HG03521 (cell line): ENCODE measurements at regions not wholly inside any gene's neighbourhood (a gene's known extent, or its start where the extent isn't known, plus 50 kb on each side); places are given as distances from the start of the nearest gene placed in this dataset.
"Not testable (repeated sequence)": the region's sequence is repeated elsewhere in the genome, so short reads cannot be mapped to it uniquely, and the experiment has no call there.

Experiments used
- ATAC-seq: cut with Tn5 transposase; IDR thresholded peaks from one replicate; pipeline ENCODE4 v1.9.1; 2021; ENCODE audit warnings: mild to moderate bottlenecking, moderate library complexity; ENCODE audit not compliant: unreplicated experiment

DNA sequence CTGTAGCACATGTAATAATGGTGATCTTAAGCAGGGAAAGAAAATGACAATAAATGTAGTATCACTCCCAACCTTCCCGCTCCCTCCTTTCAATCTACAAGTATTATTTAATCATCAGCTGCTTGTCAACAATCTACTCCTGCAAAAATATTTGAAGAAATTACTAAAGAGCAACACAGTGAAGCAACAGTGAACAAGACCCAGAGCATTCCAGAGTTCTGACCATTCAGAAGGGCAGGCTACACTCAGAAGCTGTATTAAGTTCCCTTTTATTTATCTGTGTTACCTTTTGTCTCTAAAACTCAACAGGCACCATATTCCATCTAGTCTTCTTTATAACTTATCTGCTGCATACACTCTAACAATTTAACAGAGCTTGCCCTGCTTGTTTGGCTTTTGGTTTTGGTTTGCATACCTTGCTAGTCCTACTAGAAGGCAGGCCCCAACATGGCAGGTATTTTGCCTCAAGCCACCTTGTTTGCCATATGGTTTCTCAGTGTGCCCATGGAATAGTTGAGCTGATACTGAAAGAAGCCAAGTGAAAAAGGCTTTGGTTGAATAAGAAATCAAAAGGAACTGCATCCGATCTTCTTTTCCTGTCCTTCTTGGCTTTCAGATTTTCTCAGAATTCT lies 253.9 kb downstream of the CEMIP2 start:
- no peak for ATAC-seq

- ATAC-seq, result no peak
These were observed 259.3 kb downstream of the CEMIP2 start for GRCh38 chr9:71509054-71509453.

- not testable (repeated sequence) for ATAC-seq
These were observed 260.2 kb downstream of the CEMIP2 start for GRCh38 chr9:71508141-71508540.

GRCh38 chr9:71506821-71507220 lies 261.5 kb downstream of the CEMIP2 start:
- ATAC-seq, result no peak

GRCh38 chr9:71504636-71505035 lies 263.7 kb downstream of the CEMIP2 start:
- no peak for ATAC-seq

DNA sequence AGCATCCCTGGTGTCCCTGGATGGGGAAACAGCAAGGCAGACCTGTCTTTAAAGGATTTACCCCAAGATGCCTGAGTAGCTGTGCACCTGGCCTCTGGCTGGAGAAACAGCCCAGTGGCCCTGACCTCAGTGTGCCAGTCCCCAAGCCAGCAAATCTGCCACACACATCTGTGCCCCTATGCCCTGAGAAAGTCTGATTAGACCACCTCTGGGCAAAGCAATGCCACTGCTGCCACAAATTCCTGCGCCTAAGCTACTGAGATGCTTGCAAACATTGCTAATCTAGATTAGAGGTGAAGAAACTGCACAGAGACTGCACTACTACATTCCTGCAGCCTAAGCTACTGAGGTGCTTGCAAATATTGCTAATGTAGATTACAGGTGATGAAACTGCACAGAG lies 269.6 kb downstream of the CEMIP2 start:
- no peak for ATAC-seq

DNA sequence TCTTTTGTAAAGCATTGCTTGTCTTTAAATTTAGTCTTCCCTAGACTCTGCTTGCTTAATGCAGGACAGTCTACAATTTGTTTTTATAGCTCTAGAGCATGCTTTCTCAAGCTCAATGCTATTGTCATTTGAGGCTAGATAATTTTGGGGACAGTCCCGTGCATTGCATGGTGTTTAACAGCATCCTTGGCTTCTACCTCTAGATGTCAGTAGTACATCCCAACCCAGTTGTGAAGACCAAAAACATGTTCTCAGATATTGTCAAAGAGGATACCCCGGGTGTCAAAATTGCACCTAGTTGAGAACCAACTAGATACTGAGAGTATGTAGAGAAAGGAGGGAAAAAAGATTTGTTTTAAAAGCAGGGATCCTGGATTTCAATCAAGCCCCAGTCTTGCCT lies 277.5 kb downstream of the CEMIP2 start:
- no peak for ATAC-seq

DNA sequence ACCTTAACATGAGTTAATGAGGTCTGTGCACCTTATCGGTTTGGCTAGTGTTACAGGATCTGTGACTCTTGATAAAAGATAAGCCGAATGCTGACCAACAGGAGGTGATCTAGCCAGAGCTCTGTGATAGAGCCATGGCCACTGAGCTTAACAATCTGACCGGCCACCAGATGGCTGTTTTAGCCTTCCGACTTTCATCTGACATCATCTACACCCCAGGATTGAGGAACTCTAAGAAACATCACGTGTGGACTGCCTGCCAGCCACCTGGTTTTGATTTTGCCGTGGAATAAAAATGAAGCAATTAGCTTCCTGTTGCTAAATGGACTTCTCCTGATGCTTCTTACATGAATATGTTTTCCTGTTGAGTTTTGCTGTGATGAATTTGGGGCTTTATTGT lies 281.3 kb downstream of the CEMIP2 start:
- ATAC-seq, result no peak

- no peak for ATAC-seq
These were observed 283.0 kb downstream of the CEMIP2 start for GRCh38 chr9:71485326-71485725.

- ATAC-seq, result no peak
These were observed 284.9 kb downstream of the CEMIP2 start for GRCh38 chr9:71483436-71483835.

GRCh38 chr9:71479621-71480020 lies 288.7 kb downstream of the CEMIP2 start:
- ATAC-seq, result no peak

GRCh38 chr9:71472400-71472799 lies 295.9 kb downstream of the CEMIP2 start:
- no peak for ATAC-seq

DNA sequence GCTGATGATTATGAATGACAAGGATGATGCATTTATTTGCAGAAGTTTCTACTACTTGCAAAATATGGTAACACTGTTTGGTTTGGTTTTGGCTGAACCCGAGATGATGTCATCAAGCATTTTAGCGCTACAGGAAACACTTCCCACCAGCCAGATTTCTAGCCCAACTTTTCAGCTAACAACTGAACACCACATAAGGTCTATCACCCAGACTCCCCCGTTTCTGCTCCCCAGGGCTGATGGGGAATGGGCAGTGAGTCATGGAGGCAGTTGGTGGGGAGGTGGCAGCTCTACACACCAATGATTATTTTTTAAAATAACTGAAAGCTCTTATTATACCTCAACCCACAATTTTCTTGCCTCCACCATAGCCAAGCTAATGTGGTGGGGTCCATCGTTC lies 302.9 kb downstream of the CEMIP2 start:
- ATAC-seq, result no peak

DNA sequence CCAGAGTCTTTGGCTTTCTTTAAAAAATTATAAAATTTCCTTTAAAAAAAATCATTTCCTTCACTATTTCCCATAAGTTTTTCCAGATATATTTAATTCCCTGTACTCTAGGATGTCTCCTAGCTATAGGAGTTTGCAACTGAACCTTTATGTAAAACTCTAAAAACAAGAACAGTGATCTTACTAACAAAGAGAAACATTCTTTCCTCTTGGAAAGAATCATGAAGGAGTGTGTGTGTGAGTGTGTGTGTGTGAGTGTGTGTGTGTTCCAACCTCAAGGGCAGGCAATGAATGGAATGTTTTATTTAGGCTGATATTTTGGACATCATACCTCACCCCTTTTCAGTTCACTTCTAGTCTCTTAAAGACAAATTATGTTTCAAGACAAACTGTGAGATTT lies 309.2 kb downstream of the CEMIP2 start:
- ATAC-seq, result no peak

- peak; percentile 74 for ATAC-seq
These were observed 321.6 kb downstream of the CEMIP2 start for GRCh38 chr9:71446473-71447411.

- ATAC-seq, result no peak
These were observed 322.2 kb downstream of the CEMIP2 start for GRCh38 chr9:71446106-71446472.

DNA sequence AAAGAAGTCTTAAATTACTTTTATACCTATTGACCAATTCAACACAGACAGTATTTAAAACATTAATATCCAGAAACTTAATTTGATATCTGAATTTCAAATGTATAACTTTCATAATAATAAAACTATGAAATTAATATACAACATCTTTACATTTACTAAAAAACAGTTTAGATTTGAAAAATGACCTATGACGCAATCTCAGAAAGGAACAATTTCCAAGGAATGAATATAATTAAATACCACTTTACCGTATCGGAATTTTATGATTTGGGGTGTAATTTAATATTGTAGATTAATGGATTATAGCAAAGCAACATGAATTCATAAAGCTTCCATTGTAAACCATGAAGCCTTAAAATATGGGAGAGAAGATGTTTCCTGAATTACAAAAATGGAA lies 321.5 kb upstream of the TRPM3 start:
- ATAC-seq, result no peak

DNA sequence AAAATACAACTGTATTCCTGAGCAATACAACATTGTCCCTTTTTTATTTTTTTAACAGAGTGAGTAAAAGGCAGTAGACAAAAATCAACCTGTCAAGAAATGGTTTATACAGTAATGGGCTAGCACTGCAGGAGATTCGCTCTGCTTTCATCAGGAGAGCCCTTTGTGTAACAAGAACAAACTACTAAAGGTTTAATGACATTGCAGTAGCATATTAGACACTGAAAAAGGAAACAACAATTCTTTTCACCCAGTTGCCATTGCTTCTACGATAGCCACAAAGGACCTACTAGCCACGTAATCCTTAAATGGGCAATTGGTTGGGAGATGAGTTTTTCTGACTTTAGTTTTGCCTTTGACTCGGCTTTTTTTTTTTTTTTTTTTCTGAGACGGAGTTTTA lies 319.8 kb upstream of the TRPM3 start:
- no peak for ATAC-seq

GRCh38 chr9:71431931-71432330 lies 310.5 kb upstream of the TRPM3 start:
- no peak for ATAC-seq

DNA sequence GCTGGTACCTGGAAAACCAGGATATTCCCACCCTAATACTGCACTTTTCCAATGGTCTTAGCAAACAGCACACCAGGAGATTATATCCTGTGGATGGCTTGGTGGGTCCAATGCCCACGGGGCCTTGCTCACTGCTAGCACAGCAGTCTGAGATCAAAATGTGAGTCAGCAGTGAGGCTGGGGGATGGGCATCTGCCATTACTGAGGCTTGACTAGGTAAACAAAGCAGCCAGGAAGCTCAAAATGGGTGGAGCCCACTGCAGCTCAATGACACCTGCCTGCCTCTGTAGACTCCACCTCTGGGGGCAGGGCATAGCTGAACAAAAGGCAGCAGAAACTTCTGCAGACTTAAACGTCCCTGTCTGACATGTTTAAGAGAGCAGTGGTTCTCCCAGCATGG lies 285.9 kb upstream of the TRPM3 start:
- ATAC-seq, result not testable (repeated sequence)

DNA sequence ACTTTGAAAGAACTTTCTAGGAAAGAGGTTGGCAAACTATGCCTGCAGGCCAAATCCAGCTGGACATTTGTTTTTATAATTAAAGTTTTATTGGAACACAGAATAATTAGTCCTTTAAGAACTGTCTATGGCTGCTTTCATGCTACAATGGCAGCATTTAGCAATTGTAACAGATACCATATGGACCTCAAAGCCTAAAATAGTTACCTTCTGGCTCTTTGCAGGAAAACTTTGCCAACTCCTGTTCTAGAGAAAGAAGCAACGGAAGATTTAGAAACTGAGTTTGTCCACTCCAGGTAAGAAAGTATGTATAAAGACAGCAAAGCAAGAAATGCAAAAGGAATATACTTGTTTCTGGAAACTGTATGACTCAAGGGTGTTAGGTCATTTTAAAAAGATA lies 281.7 kb upstream of the TRPM3 start:
- no peak for ATAC-seq

GRCh38 chr9:71393005-71393404 lies 271.6 kb upstream of the TRPM3 start:
- no peak for ATAC-seq
